CD4-positive, alpha-beta memory T cell (primary cell): ENCODE measurements at regions not wholly inside any gene's neighbourhood (a gene's known extent, or its start where the extent isn't known, plus 50 kb on each side); places are given as distances from the start of the nearest gene placed in this dataset.
"Not testable (repeated sequence)": the region's sequence is repeated elsewhere in the genome, so short reads cannot be mapped to it uniquely, and the experiment has no call there.

Experiments
- CTCF ChIA-PET: fragments of 350-600 bp; sonication (Branson Sonifier 250); formaldehyde crosslinking; loops from one replicate; lab custom pipeline; 2021; ENCODE audit warnings: inconsistent platforms; ENCODE audit not compliant: partially characterized antibody; lab: Charles Lee
- POLR2A ChIA-PET: fragments of 350-600 bp; sonication (Branson Sonifier 250); formaldehyde crosslinking; loops from one replicate; lab custom pipeline; 2021; ENCODE audit not compliant: partially characterized antibody; lab: Charles Lee
- DNase-seq, 5 donors: peaks; one replicate each; pipeline versions ENCODE4 v3.0.0 to v3.0.0-alpha.2; 2020 to 2022; ENCODE audit warnings: mixed read lengths in 1 of 5
- H3K27ac ChIP-seq: one replicate; pipeline ENCODE4 v1.7.0; 2013; ENCODE audit warnings: low read depth, low read length
- H3K27me3 ChIP-seq: 2 replicates; pipeline ENCODE4 v1.7.0; 2013; ENCODE audit warnings: mild to moderate bottlenecking, low read length, moderate library complexity; ENCODE audit not compliant: insufficient read depth
- H3K36me3 ChIP-seq: 2 replicates; pipeline ENCODE4 v1.7.0; 2013; ENCODE audit warnings: mild to moderate bottlenecking, low read length, moderate library complexity; ENCODE audit not compliant: insufficient read depth
- H3K4me1 ChIP-seq: 2 replicates; pipeline ENCODE4 v1.7.0; 2013; ENCODE audit warnings: mild to moderate bottlenecking, low read length, moderate library complexity; ENCODE audit not compliant: insufficient read depth
- H3K4me3 ChIP-seq, 2 donors: one replicate each; pipeline ENCODE4 v1.7.0; 2013; ENCODE audit warnings: low read length in 2 of 2, mild to moderate bottlenecking in 1 of 2
- H3K9me3 ChIP-seq, 2 donors: one replicate each; pipeline ENCODE4 v1.7.0; 2013; ENCODE audit warnings: low read length in 2 of 2, control low read depth in 1 of 2; ENCODE audit not compliant: control insufficient read depth in 1 of 2
- H3K27ac Mint-ChIP-seq, 7 donors: one replicate each; pipeline ENCODE4 v1.8.0; 2020 to 2021; ENCODE audit warnings: mixed read lengths in 7 of 7, mild to moderate bottlenecking in 6 of 7, inconsistent platforms in 3 of 7, moderate library complexity in 3 of 7
- H3K27me3 Mint-ChIP-seq, 2 donors: one replicate each; pipeline ENCODE4 v1.8.0; 2020 to 2021; ENCODE audit warnings: mixed read lengths in 2 of 2
- H3K36me3 Mint-ChIP-seq, 2 donors: one replicate each; pipeline ENCODE4 v1.8.0; 2020 to 2021; ENCODE audit warnings: mixed read lengths in 2 of 2, inconsistent platforms in 1 of 2, mild to moderate bottlenecking in 1 of 2
- H3K4me1 Mint-ChIP-seq, 4 donors: one replicate each; pipeline ENCODE4 v1.8.0; 2020 to 2021; ENCODE audit warnings: mixed read lengths in 4 of 4, mild to moderate bottlenecking in 1 of 4
- H3K4me3 Mint-ChIP-seq, 8 donors: one replicate each; pipeline ENCODE4 v1.8.0; 2020 to 2021; ENCODE audit warnings: mixed read lengths in 8 of 8, mild to moderate bottlenecking in 7 of 8, moderate library complexity in 6 of 8, inconsistent platforms in 3 of 8
- H3K9me3 Mint-ChIP-seq, 8 donors: one replicate each; pipeline ENCODE4 v1.8.0; 2020 to 2021; ENCODE audit warnings: mixed read lengths in 8 of 8, mild to moderate bottlenecking in 5 of 8, inconsistent platforms in 3 of 8, moderate library complexity in 1 of 8
- intact Hi-C: fragments of 100-400 bp; cut with micrococcal nuclease; formaldehyde crosslinking; loops from one replicate; pipeline ENCODE4 v1.15.1; 2023

DNA sequence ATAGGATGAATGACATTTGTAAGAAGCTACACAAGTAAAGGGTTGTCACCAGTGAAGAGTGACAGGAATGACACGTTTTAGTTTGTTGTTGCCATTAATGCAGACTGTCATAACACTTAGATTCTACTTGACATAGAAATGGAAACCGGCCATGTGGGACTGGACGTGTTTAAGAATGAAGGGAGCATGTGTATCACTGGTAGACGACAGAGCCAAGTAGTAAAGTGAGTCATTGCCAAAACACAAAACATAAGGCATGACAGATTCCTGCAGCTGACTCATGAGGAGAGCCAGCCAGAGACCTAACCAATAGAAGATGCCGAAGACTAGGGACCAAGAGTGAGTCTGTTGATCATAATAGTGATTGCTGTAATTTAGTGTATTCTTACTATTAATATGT lies 106.2 kb upstream of the PLAAT1 start:
- H3K36me3 Mint-ChIP-seq, result no peaks in the 10 kb centered on the region
- Histone ChIP-seq H3K27me3 (no peaks in the 10 kb centered on the region), H3K36me3 (no peaks in the 10 kb centered on the region), H3K4me3 (no peak overlapping the region), H3K27ac (no peak overlapping the region), H3K4me1 (no peaks in the 10 kb centered on the region), H3K9me3 (no peaks in the 10 kb centered on the region)
- ChIA-PET CTCF (no interaction called here), POLR2A (no interaction called here)
- intact Hi-C loops, result no loop called here
- H3K4me3 Mint-ChIP-seq, result no peak overlapping the region
- no peak for DNase-seq
- H3K27ac Mint-ChIP-seq, result no peak overlapping the region
- peaks cover 7% of the 10 kb centered on the region in 2 donors for H3K27me3 Mint-ChIP-seq
- no peaks in the 10 kb centered on the region for H3K4me1 Mint-ChIP-seq
- H3K9me3 Mint-ChIP-seq, result peaks cover 0 to 9% (median 5%) of the 10 kb centered on the region in 8 donors

- POLR2A ChIA-PET, result no interaction called here
- CTCF ChIA-PET, result no interaction called here
- peaks cover 0 to 8% (median 5%) of the 10 kb centered on the region in 8 donors for H3K9me3 Mint-ChIP-seq
- Histone ChIP-seq H3K27ac (no peak overlapping the region), H3K27me3 (no peaks in the 10 kb centered on the region), H3K36me3 (no peaks in the 10 kb centered on the region), H3K4me1 (no peaks in the 10 kb centered on the region), H3K4me3 (no peak overlapping the region), H3K9me3 (no peaks in the 10 kb centered on the region)
- intact Hi-C loops, result no loop called here
- no peaks in the 10 kb centered on the region for H3K36me3 Mint-ChIP-seq
- H3K27me3 Mint-ChIP-seq, result peaks cover 2 to 3% of the 10 kb centered on the region in 2 donors
- no peak overlapping the region for H3K4me3 Mint-ChIP-seq
- H3K27ac Mint-ChIP-seq, result no peak overlapping the region
- H3K4me1 Mint-ChIP-seq, result no peaks in the 10 kb centered on the region
- no peak for DNase-seq
Observed at GRCh38 chr3:193140381-193140780, 100.6 kb upstream of the PLAAT1 start.

GRCh38 chr3:193145248-193145647 lies 95.8 kb upstream of the PLAAT1 start:
- Histone ChIP-seq H3K9me3 (no peaks in the 10 kb centered on the region), H3K27ac (no peak overlapping the region), H3K4me1 (no peaks in the 10 kb centered on the region), H3K4me3 (no peak overlapping the region), H3K27me3 (no peaks in the 10 kb centered on the region), H3K36me3 (no peaks in the 10 kb centered on the region)
- H3K4me1 Mint-ChIP-seq, result no peaks in the 10 kb centered on the region
- no peak overlapping the region for H3K4me3 Mint-ChIP-seq
- intact Hi-C loops, result no loop called here
- CTCF ChIA-PET, result no interaction called here
- H3K27ac Mint-ChIP-seq, result no peak overlapping the region
- H3K9me3 Mint-ChIP-seq, result peaks cover 0 to 2% (median 0%) of the 10 kb centered on the region in 8 donors
- no peaks in the 10 kb centered on the region for H3K27me3 Mint-ChIP-seq
- no peak for DNase-seq
- H3K36me3 Mint-ChIP-seq, result no peaks in the 10 kb centered on the region
- POLR2A ChIA-PET, result no interaction called here

DNA sequence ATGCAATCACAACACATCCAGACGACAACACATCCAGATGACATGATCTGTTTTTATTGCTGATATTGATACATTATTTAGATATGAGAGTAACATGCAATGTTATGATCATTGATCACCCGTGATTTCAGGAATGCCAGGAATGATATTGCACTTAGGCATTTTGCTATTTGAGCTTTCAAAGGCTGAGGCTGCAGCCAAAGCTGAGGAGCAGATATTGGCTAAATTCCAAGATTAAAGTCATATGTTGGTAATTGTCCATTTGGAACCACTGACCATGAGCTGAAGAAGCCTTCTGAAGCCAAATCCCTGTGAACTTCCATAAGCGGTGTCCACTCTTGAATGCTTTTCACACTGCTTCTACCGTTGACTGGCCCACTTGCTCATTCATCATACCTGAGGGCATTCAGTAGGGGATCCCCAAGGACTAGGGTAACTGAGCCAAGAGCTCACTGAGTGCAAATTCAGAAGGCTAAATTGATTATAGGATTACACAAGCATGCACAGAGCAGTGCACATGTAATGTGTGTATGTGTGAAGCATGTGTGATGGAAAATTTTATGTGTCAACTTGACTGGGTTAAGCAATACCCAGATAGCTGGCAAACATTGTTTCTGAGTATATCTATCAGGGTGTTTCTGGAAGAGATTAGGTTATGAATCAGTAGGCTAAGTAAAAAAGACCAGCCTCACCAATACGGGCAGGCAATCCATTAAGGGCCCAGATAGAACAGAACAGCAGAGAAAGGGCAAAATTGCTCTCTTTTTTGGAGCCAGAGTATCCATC lies 92.1 kb upstream of the PLAAT1 start:
- ChIA-PET CTCF (no interaction called here), POLR2A (no interaction called here)
- no peaks in the 10 kb centered on the region for H3K27me3 Mint-ChIP-seq
- intact Hi-C loops, result no loop called here
- H3K9me3 ChIP-seq, result no peaks in the 10 kb centered on the region
- no peaks in the 10 kb centered on the region for H3K36me3 ChIP-seq
- H3K4me1 Mint-ChIP-seq, result no peaks in the 10 kb centered on the region
- no peak overlapping the region for H3K4me3 ChIP-seq
- H3K27me3 ChIP-seq, result no peaks in the 10 kb centered on the region
- H3K9me3 Mint-ChIP-seq, result no peaks in the 10 kb centered on the region
- DNase-seq, result no peak
- no peak overlapping the region for H3K27ac ChIP-seq
- no peaks in the 10 kb centered on the region for H3K4me1 ChIP-seq
- no peak overlapping the region for H3K27ac Mint-ChIP-seq
- no peak overlapping the region for H3K4me3 Mint-ChIP-seq
- no peaks in the 10 kb centered on the region for H3K36me3 Mint-ChIP-seq

GRCh38 chr3:193149998-193150397 lies 91.0 kb upstream of the PLAAT1 start:
- H3K27me3 Mint-ChIP-seq, result no peaks in the 10 kb centered on the region
- ChIA-PET POLR2A (no interaction called here), CTCF (no interaction called here)
- no peaks in the 10 kb centered on the region for H3K4me1 Mint-ChIP-seq
- Histone ChIP-seq H3K27me3 (no peaks in the 10 kb centered on the region), H3K4me3 (no peak overlapping the region), H3K36me3 (no peaks in the 10 kb centered on the region), H3K9me3 (no peaks in the 10 kb centered on the region), H3K4me1 (no peaks in the 10 kb centered on the region), H3K27ac (no peak overlapping the region)
- H3K4me3 Mint-ChIP-seq, result no peak overlapping the region
- H3K36me3 Mint-ChIP-seq, result no peaks in the 10 kb centered on the region
- H3K9me3 Mint-ChIP-seq, result no peaks in the 10 kb centered on the region
- intact Hi-C loops, result no loop called here
- H3K27ac Mint-ChIP-seq, result no peak overlapping the region
- no peak for DNase-seq

GRCh38 chr3:193155044-193155781 lies 85.8 kb upstream of the PLAAT1 start:
- not testable (repeated sequence) for H3K9me3 Mint-ChIP-seq

DNA sequence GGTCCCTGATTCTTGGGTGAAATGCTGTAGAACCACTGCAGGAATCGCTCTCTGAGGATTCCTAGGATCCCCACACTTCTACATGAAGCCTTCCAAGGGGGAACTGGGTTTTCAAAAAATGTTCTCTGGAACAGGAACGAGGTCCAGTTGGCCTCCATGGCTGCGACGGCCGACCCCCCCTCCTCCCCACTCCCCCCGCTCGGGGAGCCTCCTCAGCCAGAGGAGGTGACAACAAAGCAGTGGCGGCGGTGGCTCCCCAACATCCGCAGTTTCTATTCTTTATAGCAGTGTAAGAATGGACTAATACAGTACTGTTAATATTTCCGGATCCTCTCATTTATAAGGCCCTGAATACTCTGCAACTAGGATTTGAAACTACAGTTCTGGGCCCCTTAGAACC lies 84.0 kb upstream of the PLAAT1 start:
- H3K9me3 Mint-ChIP-seq, result peaks cover 0 to 2% (median 0%) of the 10 kb centered on the region in 8 donors
- Histone ChIP-seq H3K4me1 (no peaks in the 10 kb centered on the region), H3K27me3 (no peaks in the 10 kb centered on the region), H3K27ac (no peak overlapping the region), H3K36me3 (no peaks in the 10 kb centered on the region), H3K9me3 (no peaks in the 10 kb centered on the region), H3K4me3 (no peak overlapping the region)
- H3K27me3 Mint-ChIP-seq, result no peaks in the 10 kb centered on the region
- H3K4me1 Mint-ChIP-seq, result no peaks in the 10 kb centered on the region
- POLR2A ChIA-PET, result no interaction called here
- no peak overlapping the region for H3K4me3 Mint-ChIP-seq
- DNase-seq, result no peak
- CTCF ChIA-PET, result no interaction called here
- H3K36me3 Mint-ChIP-seq, result no peaks in the 10 kb centered on the region
- intact Hi-C loops, result no loop called here
- no peak overlapping the region for H3K27ac Mint-ChIP-seq

More at GRCh38 chr3:193155044-193155781, 85.8 kb upstream of the PLAAT1 start:
- H3K27ac Mint-ChIP-seq, CTCF ChIA-PET, H3K4me3 Mint-ChIP-seq, H3K27me3 Mint-ChIP-seq, H3K36me3 Mint-ChIP-seq, H3K4me3 ChIP-seq, H3K27me3 ChIP-seq, H3K4me1 Mint-ChIP-seq, DNase-seq, H3K4me1 ChIP-seq, POLR2A ChIA-PET, H3K27ac ChIP-seq, H3K36me3 ChIP-seq, intact Hi-C loops, H3K9me3 ChIP-seq: not testable (repeated sequence)
